ENCODE measurements at regions not wholly inside any gene's neighbourhood (a gene's known extent, or its start where the extent isn't known, plus 50 kb on each side); places are given as distances from the start of the nearest gene placed in this dataset.

GRCh38 chr19:56946159-56946558, 105.6 kb upstream of the PEG3 start:
- Histone ChIP-seq H3K9me3 (replicated peaks in 1 of 2; ENCODE audit: control insufficient read depth in 2 of 2, insufficient read depth in 1 of 2, low read depth in 1 of 2, low read length in 2 of 2) (peaks cover 2% of the 10 kb centered on the region in 2 donors), H4K91ac (ENCODE audit: low read depth, low read length, poor library complexity) (no peak overlapping the region), H2BK12ac (ENCODE audit: low read length) (no peak overlapping the region), H2BK5ac (ENCODE audit: low read length) (no peak overlapping the region), H3K27ac (replicated peaks; ENCODE audit: low read length) (peak overlapping the region; percentile 65), H3K4ac (ENCODE audit: low read length) (no peak overlapping the region), H3K14ac (ENCODE audit: low read length) (no peak overlapping the region), H3K9ac (ENCODE audit: low read depth, low read length, poor library complexity) (no peak overlapping the region), H2BK120ac (ENCODE audit: low read depth, low read length) (no peak overlapping the region), H3K36me3 (replicated peaks in 1 of 2; ENCODE audit: control insufficient read depth in 2 of 2, insufficient read depth in 2 of 2, low read length in 2 of 2) (no peaks in the 10 kb centered on the region), H4K8ac (ENCODE audit: low read depth, low read length) (no peak overlapping the region), H3K4me3 (ENCODE audit: low read length in 2 of 2) (no peak overlapping the region), H3K18ac (ENCODE audit: low read length) (no peak overlapping the region), H3K27me3 (ENCODE audit: control insufficient read depth in 3 of 3, insufficient read depth in 3 of 3, low read depth in 1 of 3, low read length in 3 of 3) (no peaks in the 10 kb centered on the region), H2AK5ac (ENCODE audit: low read depth, low read length) (no peak overlapping the region), H3K23ac (ENCODE audit: low read depth, low read length, poor library complexity) (no peak overlapping the region), H3K4me1 (ENCODE audit: control insufficient read depth in 2 of 2, insufficient read depth in 1 of 2, low read depth in 1 of 2, low read length in 2 of 2) (peaks cover 2 to 10% of the 10 kb centered on the region in 2 donors), H3K79me1 (ENCODE audit: low read depth, low read length) (no peaks in the 10 kb centered on the region), H3K4me2 (ENCODE audit: insufficient read depth, low read length, poor library complexity, severe bottlenecking) (peak overlapping the region; percentile 31), H2AFZ (ENCODE audit: low read length) (peak overlapping the region; percentile 27), H2BK15ac (ENCODE audit: low read length) (no peak overlapping the region)
- DNase-seq (ENCODE audit: low spot score) = peak; percentile 36
- WGBS, 2 donors (ENCODE audit: extremely low coverage in 2 of 2, insufficient read length in 2 of 2, insufficient replicate concordance in 1 of 2) = no CpG with 5 or more reads among the region's 6 CpGs

- H3K4ac ChIP-seq (ENCODE audit: low read length) = no peak overlapping the region
- H3K79me1 ChIP-seq (ENCODE audit: low read depth, low read length) = no peaks in the 10 kb centered on the region
- no peak overlapping the region for H4K8ac ChIP-seq (ENCODE audit: low read depth, low read length)
- no peak overlapping the region for H3K27ac ChIP-seq (replicated peaks; ENCODE audit: low read length)
- no peak overlapping the region for H4K91ac ChIP-seq (ENCODE audit: low read depth, low read length, poor library complexity)
- H3K4me2 ChIP-seq (ENCODE audit: insufficient read depth, low read length, poor library complexity, severe bottlenecking) = no peak overlapping the region
- H2BK120ac ChIP-seq (ENCODE audit: low read depth, low read length) = no peak overlapping the region
- no peak overlapping the region for H3K9ac ChIP-seq (ENCODE audit: low read depth, low read length, poor library complexity)
- WGBS, 2 donors (ENCODE audit: extremely low coverage in 2 of 2, insufficient read length in 2 of 2, insufficient replicate concordance in 1 of 2) = no CpG with 5 or more reads among the region's 7 CpGs
- no peaks in the 10 kb centered on the region for H3K36me3 ChIP-seq (replicated peaks in 1 of 2; ENCODE audit: control insufficient read depth in 2 of 2, insufficient read depth in 2 of 2, low read length in 2 of 2)
- no peak overlapping the region for H3K18ac ChIP-seq (ENCODE audit: low read length)
- H3K14ac ChIP-seq (ENCODE audit: low read length) = no peak overlapping the region
- H3K9me3 ChIP-seq (replicated peaks in 1 of 2; ENCODE audit: control insufficient read depth in 2 of 2, insufficient read depth in 1 of 2, low read depth in 1 of 2, low read length in 2 of 2) = peaks cover 7 to 8% of the 10 kb centered on the region in 2 donors
- H2BK15ac ChIP-seq (ENCODE audit: low read length) = no peak overlapping the region
- H3K23ac ChIP-seq (ENCODE audit: low read depth, low read length, poor library complexity) = no peak overlapping the region
- no peak overlapping the region for H2BK5ac ChIP-seq (ENCODE audit: low read length)
- H2AFZ ChIP-seq (ENCODE audit: low read length) = no peak overlapping the region
- H3K4me3 ChIP-seq (ENCODE audit: low read length in 2 of 2) = no peak overlapping the region
- no peak overlapping the region for H2BK12ac ChIP-seq (ENCODE audit: low read length)
- no peak overlapping the region for H2AK5ac ChIP-seq (ENCODE audit: low read depth, low read length)
- H3K4me1 ChIP-seq (ENCODE audit: control insufficient read depth in 2 of 2, insufficient read depth in 1 of 2, low read depth in 1 of 2, low read length in 2 of 2) = peaks cover 2 to 10% of the 10 kb centered on the region in 2 donors
- DNase-seq (ENCODE audit: low spot score) = no peak
- H3K27me3 ChIP-seq (ENCODE audit: control insufficient read depth in 3 of 3, insufficient read depth in 3 of 3, low read depth in 1 of 3, low read length in 3 of 3) = no peaks in the 10 kb centered on the region
These were observed 106.7 kb upstream of the PEG3 start for GRCh38 chr19:56947206-56947605.

- Histone ChIP-seq H2BK15ac (ENCODE audit: low read length) (no peak overlapping the region), H3K14ac (ENCODE audit: low read length) (no peak overlapping the region), H3K4me3 (ENCODE audit: low read length in 2 of 2) (no peak overlapping the region), H2BK12ac (ENCODE audit: low read length) (no peak overlapping the region), H3K23ac (ENCODE audit: low read depth, low read length, poor library complexity) (no peak overlapping the region), H3K27ac (replicated peaks; ENCODE audit: low read length) (no peak overlapping the region), H3K4ac (ENCODE audit: low read length) (no peak overlapping the region), H3K79me1 (ENCODE audit: low read depth, low read length) (no peaks in the 10 kb centered on the region), H2BK5ac (ENCODE audit: low read length) (no peak overlapping the region), H2AK5ac (ENCODE audit: low read depth, low read length) (no peak overlapping the region), H3K4me2 (ENCODE audit: insufficient read depth, low read length, poor library complexity, severe bottlenecking) (no peak overlapping the region), H4K91ac (ENCODE audit: low read depth, low read length, poor library complexity) (no peak overlapping the region), H3K18ac (ENCODE audit: low read length) (no peak overlapping the region), H4K8ac (ENCODE audit: low read depth, low read length) (no peak overlapping the region), H3K9me3 (replicated peaks in 1 of 2; ENCODE audit: control insufficient read depth in 2 of 2, insufficient read depth in 1 of 2, low read depth in 1 of 2, low read length in 2 of 2) (peaks cover 8 to 11% of the 10 kb centered on the region in 2 donors), H3K27me3 (ENCODE audit: control insufficient read depth in 3 of 3, insufficient read depth in 3 of 3, low read depth in 1 of 3, low read length in 3 of 3) (no peaks in the 10 kb centered on the region), H2BK120ac (ENCODE audit: low read depth, low read length) (no peak overlapping the region), H3K9ac (ENCODE audit: low read depth, low read length, poor library complexity) (no peak overlapping the region), H3K4me1 (ENCODE audit: control insufficient read depth in 2 of 2, insufficient read depth in 1 of 2, low read depth in 1 of 2, low read length in 2 of 2) (peaks cover 2 to 14% of the 10 kb centered on the region in 2 donors), H2AFZ (ENCODE audit: low read length) (no peak overlapping the region), H3K36me3 (replicated peaks in 1 of 2; ENCODE audit: control insufficient read depth in 2 of 2, insufficient read depth in 2 of 2, low read length in 2 of 2) (no peaks in the 10 kb centered on the region)
- DNase-seq (ENCODE audit: low spot score) = no peak
- no CpG with 5 or more reads among the region's 9 CpGs for WGBS, 2 donors (ENCODE audit: extremely low coverage in 2 of 2, insufficient read length in 2 of 2, insufficient replicate concordance in 1 of 2)
These were observed 109.1 kb upstream of the PEG3 start for GRCh38 chr19:56949626-56950025.

- H4K91ac ChIP-seq (ENCODE audit: low read depth, low read length, poor library complexity) = no peak overlapping the region
- no peak overlapping the region for H3K23ac ChIP-seq (ENCODE audit: low read depth, low read length, poor library complexity)
- no peak overlapping the region for H3K4me2 ChIP-seq (ENCODE audit: insufficient read depth, low read length, poor library complexity, severe bottlenecking)
- H3K14ac ChIP-seq (ENCODE audit: low read length) = no peak overlapping the region
- H3K18ac ChIP-seq (ENCODE audit: low read length) = no peak overlapping the region
- no peak overlapping the region for H2AFZ ChIP-seq (ENCODE audit: low read length)
- H3K27ac ChIP-seq (replicated peaks; ENCODE audit: low read length) = no peak overlapping the region
- peak overlapping the region in 1 of 2 donors; percentile 10 for H3K4me3 ChIP-seq (ENCODE audit: low read length in 2 of 2)
- no peak overlapping the region for H2BK12ac ChIP-seq (ENCODE audit: low read length)
- no peaks in the 10 kb centered on the region for H3K36me3 ChIP-seq (replicated peaks in 1 of 2; ENCODE audit: control insufficient read depth in 2 of 2, insufficient read depth in 2 of 2, low read length in 2 of 2)
- no CpG with 5 or more reads among the region's 10 CpGs for whole genome bisulfite sequencing, 2 donors (ENCODE audit: extremely low coverage in 2 of 2, insufficient read length in 2 of 2, insufficient replicate concordance in 1 of 2)
- no peak overlapping the region for H2BK5ac ChIP-seq (ENCODE audit: low read length)
- no peaks in the 10 kb centered on the region for H3K79me1 ChIP-seq (ENCODE audit: low read depth, low read length)
- peaks cover 0 to 4% of the 10 kb centered on the region in 2 donors for H3K4me1 ChIP-seq (ENCODE audit: control insufficient read depth in 2 of 2, insufficient read depth in 1 of 2, low read depth in 1 of 2, low read length in 2 of 2)
- no peak overlapping the region for H2BK120ac ChIP-seq (ENCODE audit: low read depth, low read length)
- no peak overlapping the region for H4K8ac ChIP-seq (ENCODE audit: low read depth, low read length)
- no peak overlapping the region for H3K9ac ChIP-seq (ENCODE audit: low read depth, low read length, poor library complexity)
- no peak for DNase-seq (ENCODE audit: low spot score)
- no peaks in the 10 kb centered on the region for H3K27me3 ChIP-seq (ENCODE audit: control insufficient read depth in 3 of 3, insufficient read depth in 3 of 3, low read depth in 1 of 3, low read length in 3 of 3)
- peaks cover 12 to 14% of the 10 kb centered on the region in 2 donors for H3K9me3 ChIP-seq (replicated peaks in 1 of 2; ENCODE audit: control insufficient read depth in 2 of 2, insufficient read depth in 1 of 2, low read depth in 1 of 2, low read length in 2 of 2)
- H3K4ac ChIP-seq (ENCODE audit: low read length) = no peak overlapping the region
- no peak overlapping the region for H2AK5ac ChIP-seq (ENCODE audit: low read depth, low read length)
- no peak overlapping the region for H2BK15ac ChIP-seq (ENCODE audit: low read length)
These were observed 111.1 kb upstream of the PEG3 start for GRCh38 chr19:56951672-56952071.
